ENCODE measurements at regions not wholly inside any gene's neighbourhood (a gene's known extent, or its start where the extent isn't known, plus 50 kb on each side); places are given as distances from the start of the nearest gene placed in this dataset.

DNA sequence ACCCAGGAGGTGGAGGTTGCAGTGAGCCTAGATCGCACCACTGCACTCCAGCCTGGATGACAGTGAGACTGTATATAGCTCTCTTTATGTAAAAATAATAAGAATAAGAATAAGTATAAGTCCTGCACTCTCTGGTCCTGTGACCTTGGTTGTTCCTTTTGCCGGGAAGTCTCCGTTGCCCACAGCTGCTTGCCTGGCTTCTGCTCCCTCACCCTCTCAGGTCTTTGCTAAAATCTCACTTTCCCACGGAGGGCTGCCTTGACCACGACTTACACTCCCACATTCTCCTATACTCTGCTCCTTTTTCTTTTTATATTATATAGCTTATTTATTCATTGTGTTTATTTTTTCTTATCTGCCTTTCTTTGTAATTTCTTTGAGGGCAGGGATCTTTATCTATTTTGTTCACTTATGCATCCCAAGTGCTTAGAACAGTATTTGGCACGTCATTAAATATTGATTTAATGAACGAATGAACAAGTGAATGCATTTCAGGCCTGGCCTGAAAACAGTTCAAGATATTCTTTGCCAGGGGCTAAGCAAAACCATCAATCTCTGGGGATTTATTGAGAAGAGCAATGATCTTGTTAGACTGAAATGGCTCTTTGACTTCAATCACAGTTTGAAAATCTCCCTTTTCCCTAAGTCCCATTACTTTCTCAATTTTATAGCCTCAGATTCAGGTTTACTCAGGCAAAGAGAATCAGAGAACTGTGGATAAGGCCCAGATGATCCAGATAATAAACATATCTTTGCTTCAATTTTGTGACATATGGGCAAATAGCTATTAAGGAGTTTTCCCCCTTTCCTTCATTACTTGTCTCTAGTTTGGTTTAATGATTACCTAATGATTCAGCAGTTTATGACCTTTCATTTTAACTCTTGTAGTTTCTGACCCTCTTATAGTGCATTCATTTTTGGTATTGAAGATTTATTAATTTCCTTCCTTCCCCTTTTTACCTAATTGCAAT is 60.8 kb upstream of the TMC1 start:
- TF ChIP-seq, protein P1, sequence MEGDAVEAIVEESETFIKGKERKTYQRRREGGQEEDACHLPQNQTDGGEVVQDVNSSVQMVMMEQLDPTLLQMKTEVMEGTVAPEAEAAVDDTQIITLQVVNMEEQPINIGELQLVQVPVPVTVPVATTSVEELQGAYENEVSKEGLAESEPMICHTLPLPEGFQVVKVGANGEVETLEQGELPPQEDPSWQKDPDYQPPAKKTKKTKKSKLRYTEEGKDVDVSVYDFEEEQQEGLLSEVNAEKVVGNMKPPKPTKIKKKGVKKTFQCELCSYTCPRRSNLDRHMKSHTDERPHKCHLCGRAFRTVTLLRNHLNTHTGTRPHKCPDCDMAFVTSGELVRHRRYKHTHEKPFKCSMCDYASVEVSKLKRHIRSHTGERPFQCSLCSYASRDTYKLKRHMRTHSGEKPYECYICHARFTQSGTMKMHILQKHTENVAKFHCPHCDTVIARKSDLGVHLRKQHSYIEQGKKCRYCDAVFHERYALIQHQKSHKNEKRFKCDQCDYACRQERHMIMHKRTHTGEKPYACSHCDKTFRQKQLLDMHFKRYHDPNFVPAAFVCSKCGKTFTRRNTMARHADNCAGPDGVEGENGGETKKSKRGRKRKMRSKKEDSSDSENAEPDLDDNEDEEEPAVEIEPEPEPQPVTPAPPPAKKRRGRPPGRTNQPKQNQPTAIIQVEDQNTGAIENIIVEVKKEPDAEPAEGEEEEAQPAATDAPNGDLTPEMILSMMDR (IDR thresholded peaks at IDR 0.05), result no peak
- TF ChIP-seq EP300 (IDR thresholded peaks at IDR 0.05), result no peak
- TF ChIP-seq POLR2A (IDR thresholded peaks at IDR 0.05), result no peak
